Nephron (organoid): ENCODE measurements at regions not wholly inside any gene's neighbourhood (a gene's known extent, or its start where the extent isn't known, plus 50 kb on each side); places are given as distances from the start of the nearest gene placed in this dataset.

Experiments
- H3K27ac Mint-ChIP-seq, 3 experiments: 2 replicates each; pipeline ENCODE4 v1.8.0; 2020; ENCODE audit warnings: mixed read lengths in 3 of 3, mild to moderate bottlenecking in 2 of 3, moderate library complexity in 1 of 3
- H3K27me3 Mint-ChIP-seq: 2 replicates; pipeline ENCODE4 v1.8.0; 2021; ENCODE audit warnings: low read depth, mild to moderate bottlenecking, moderate library complexity, mixed read lengths
- H3K36me3 Mint-ChIP-seq: 2 replicates; pipeline ENCODE4 v1.8.0; 2020; ENCODE audit warnings: low read depth, mixed read lengths
- H3K4me1 Mint-ChIP-seq: 2 replicates; pipeline ENCODE4 v1.8.0; 2020; ENCODE audit warnings: mixed read lengths
- H3K4me3 Mint-ChIP-seq, 3 experiments: 2 replicates each; pipeline ENCODE4 v1.8.0; 2020; ENCODE audit warnings: mild to moderate bottlenecking in 3 of 3, mixed read lengths in 3 of 3, moderate library complexity in 2 of 3
- H3K9me3 Mint-ChIP-seq: 2 replicates; pipeline ENCODE4 v1.8.0; 2020; ENCODE audit warnings: mixed read lengths
- CTCF ChIP-seq, 3 experiments: fragments of 200-600 bp; sonication (generic); IDR thresholded peaks; one replicate each; pipeline ENCODE4 v1.5.0; 2021; ENCODE audit warnings: antibody characterized with exemption in 3 of 3; ENCODE audit not compliant: unreplicated experiment in 3 of 3

- peaks cover 4% of the 10 kb centered on the region for H3K27me3 Mint-ChIP-seq
- no peaks in the 10 kb centered on the region for H3K4me1 Mint-ChIP-seq
- H3K9me3 Mint-ChIP-seq: no peaks in the 10 kb centered on the region
- TF ChIP-seq CTCF (IDR thresholded peaks at IDR 0.05; ENCODE audit: unreplicated experiment in 3 of 3): no peak
- H3K36me3 Mint-ChIP-seq: no peaks in the 10 kb centered on the region
- H3K27ac Mint-ChIP-seq: no peak overlapping the region
- H3K4me3 Mint-ChIP-seq: no peak overlapping the region
Measured at GRCh38 chr17:71535321-71535720, 585.5 kb upstream of the SOX9 start.

DNA sequence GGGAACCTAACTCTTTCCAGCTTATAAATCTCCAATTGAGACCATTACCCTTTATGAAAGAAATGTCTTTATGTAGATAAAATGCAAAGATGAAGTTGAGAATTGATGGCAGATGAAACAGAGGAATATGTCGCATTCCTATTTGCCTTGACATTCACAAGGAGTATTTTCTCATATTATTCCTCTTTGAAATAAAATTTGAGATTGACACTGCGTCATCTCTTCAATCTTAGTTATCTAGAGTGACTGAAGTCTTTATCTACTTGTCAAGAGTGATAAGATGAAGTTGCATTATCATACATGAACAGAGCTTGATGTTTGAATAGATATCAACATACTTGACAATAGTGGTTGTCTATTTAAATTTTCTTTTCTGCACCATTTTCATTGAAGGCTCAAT is 574.4 kb upstream of the SOX9 start:
- no peak for TF ChIP-seq CTCF (IDR thresholded peaks at IDR 0.05; ENCODE audit: unreplicated experiment in 3 of 3)
- Mint-ChIP-seq H3K36me3 (no peaks in the 10 kb centered on the region), H3K27me3 (peaks cover 6% of the 10 kb centered on the region), H3K4me1 (no peaks in the 10 kb centered on the region), H3K27ac (no peak overlapping the region), H3K4me3 (no peak overlapping the region), H3K9me3 (no peaks in the 10 kb centered on the region)

DNA sequence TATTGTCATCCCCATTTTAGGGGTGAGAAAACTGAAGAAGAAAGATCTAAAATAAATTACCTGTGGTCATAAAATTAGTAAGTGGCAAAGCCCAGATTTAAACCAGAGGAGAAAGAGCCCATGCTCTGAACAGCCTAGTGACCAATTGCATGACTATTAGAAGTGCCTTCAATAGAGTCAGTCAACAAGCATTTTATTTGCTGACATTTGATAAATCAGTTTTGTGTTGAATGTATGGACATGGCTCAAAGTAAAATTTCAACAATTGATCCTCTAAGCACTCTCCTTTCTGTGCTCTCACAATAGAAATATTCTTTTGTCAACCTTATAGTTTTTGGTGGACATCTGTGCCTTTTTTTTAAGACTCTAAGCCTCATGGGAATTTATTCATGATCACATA is 572.9 kb upstream of the SOX9 start:
- no peaks in the 10 kb centered on the region for H3K36me3 Mint-ChIP-seq
- no peak overlapping the region for H3K27ac Mint-ChIP-seq
- H3K4me3 Mint-ChIP-seq: no peak overlapping the region
- peaks cover 3% of the 10 kb centered on the region for H3K9me3 Mint-ChIP-seq
- no peak for TF ChIP-seq CTCF (IDR thresholded peaks at IDR 0.05; ENCODE audit: unreplicated experiment in 3 of 3)
- no peaks in the 10 kb centered on the region for H3K4me1 Mint-ChIP-seq
- peaks cover 10% of the 10 kb centered on the region for H3K27me3 Mint-ChIP-seq

DNA sequence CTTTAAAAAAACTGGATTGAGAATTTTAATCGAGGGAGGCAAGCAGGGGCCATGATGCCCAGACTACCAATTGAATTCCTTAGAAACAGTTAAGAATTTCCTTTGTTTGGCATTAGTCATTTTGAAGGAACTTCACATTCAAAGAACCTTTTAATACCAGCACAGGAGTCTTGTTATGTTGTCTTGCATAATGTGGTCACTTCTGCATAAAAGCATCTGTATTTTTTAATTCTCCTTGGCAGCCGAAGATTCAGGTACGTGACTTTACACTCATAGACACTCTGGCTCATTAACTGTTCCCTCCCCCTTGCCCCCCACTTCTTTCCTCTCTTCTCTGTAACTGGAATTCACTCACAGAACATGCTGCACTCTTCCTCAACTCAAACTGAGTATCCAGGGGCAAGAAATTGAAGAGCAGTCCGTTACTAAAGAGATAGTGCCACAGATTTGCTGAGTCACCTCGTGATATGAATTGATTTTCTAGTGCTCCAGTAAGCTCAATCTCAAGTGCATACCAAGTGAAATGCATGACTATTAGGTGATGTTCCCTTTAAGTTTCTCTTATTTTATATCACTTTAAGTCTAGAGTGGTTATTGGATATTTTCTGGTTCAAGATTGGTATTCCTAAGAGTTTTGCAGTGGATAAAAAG is 572.2 kb upstream of the SOX9 start:
- Mint-ChIP-seq H3K9me3 (peaks cover 3% of the 10 kb centered on the region), H3K36me3 (no peaks in the 10 kb centered on the region), H3K27ac (no peak overlapping the region), H3K27me3 (peaks cover 10% of the 10 kb centered on the region), H3K4me3 (no peak overlapping the region), H3K4me1 (no peaks in the 10 kb centered on the region)
- no peak for TF ChIP-seq CTCF (IDR thresholded peaks at IDR 0.05; ENCODE audit: unreplicated experiment in 3 of 3)

GRCh38 chr17:71550675-71551074 is 570.1 kb upstream of the SOX9 start:
- H3K27me3 Mint-ChIP-seq: peaks cover 4% of the 10 kb centered on the region
- H3K27ac Mint-ChIP-seq: no peak overlapping the region
- no peak for TF ChIP-seq CTCF (IDR thresholded peaks at IDR 0.05; ENCODE audit: unreplicated experiment in 3 of 3)
- no peaks in the 10 kb centered on the region for H3K4me1 Mint-ChIP-seq
- no peak overlapping the region for H3K4me3 Mint-ChIP-seq
- peaks cover 3% of the 10 kb centered on the region for H3K9me3 Mint-ChIP-seq
- no peaks in the 10 kb centered on the region for H3K36me3 Mint-ChIP-seq

GRCh38 chr17:71553381-71553780 is 567.4 kb upstream of the SOX9 start:
- H3K36me3 Mint-ChIP-seq: no peaks in the 10 kb centered on the region
- H3K4me3 Mint-ChIP-seq: no peak overlapping the region
- peaks cover 3% of the 10 kb centered on the region for H3K9me3 Mint-ChIP-seq
- H3K27ac Mint-ChIP-seq: no peak overlapping the region
- no peaks in the 10 kb centered on the region for H3K4me1 Mint-ChIP-seq
- TF ChIP-seq CTCF (IDR thresholded peaks at IDR 0.05; ENCODE audit: unreplicated experiment in 3 of 3): no peak
- H3K27me3 Mint-ChIP-seq: peaks cover 7% of the 10 kb centered on the region
